Neural cell (in vitro differentiated cells): ENCODE measurements at regions not wholly inside any gene's neighbourhood (a gene's known extent, or its start where the extent isn't known, plus 50 kb on each side); places are given as distances from the start of the nearest gene placed in this dataset.

Experiments used
- H2AFZ ChIP-seq: fragments of 200-600, 300-800 bp; sonication (generic), shearing (Covaris generic); 2 replicates; pipeline ENCODE4 v1.6.0; 2014; ENCODE audit warnings: low read depth, mild to moderate bottlenecking, antibody characterized with exemption, low read length, moderate library complexity
- H3F3A ChIP-seq: fragments of 200-600 bp; shearing (Covaris generic); 2 replicates; pipeline ENCODE4 v1.6.1; 2016; ENCODE audit warnings: mild to moderate bottlenecking, moderate library complexity, mixed read lengths, antibody characterized with exemption, low read length; ENCODE audit not compliant: insufficient read depth, poor library complexity, severe bottlenecking
- H3K27ac ChIP-seq: fragments of 200-600, 300-800 bp; sonication (generic), shearing (Covaris generic); 2 replicates; pipeline ENCODE4 v1.5.1; 2014; ENCODE audit warnings: mild to moderate bottlenecking, low read length, moderate library complexity
- H3K27me3 ChIP-seq: fragments of 300-800, 200-600 bp; sonication (generic), shearing (Covaris generic); 2 replicates; pipeline ENCODE4 v1.6.0; 2014; ENCODE audit warnings: mild to moderate bottlenecking, low read depth, low read length, moderate library complexity; ENCODE audit not compliant: insufficient read depth
- H3K36me3 ChIP-seq: fragments of 300-800, 200-600 bp; sonication (generic), shearing (Covaris generic); 2 replicates; pipeline ENCODE4 v1.5.1; 2014; ENCODE audit warnings: mild to moderate bottlenecking, antibody characterized with exemption, low read length, moderate library complexity; ENCODE audit not compliant: insufficient read depth
- H3K4me2 ChIP-seq: fragments of 300-800, 200-600 bp; sonication (generic), shearing (Covaris generic); 2 replicates; pipeline ENCODE4 v1.6.0; 2014; ENCODE audit warnings: mild to moderate bottlenecking, low read length
- H3K4me3 ChIP-seq: fragments of 300-800, 200-600 bp; sonication (generic), shearing (Covaris generic); 2 replicates; pipeline ENCODE4 v1.5.1; 2014; ENCODE audit warnings: mild to moderate bottlenecking, low read length, moderate library complexity
- H3K79me2 ChIP-seq: fragments of 200-600 bp; shearing (Covaris generic); replicated peaks from 2 replicates; pipeline ENCODE4 v1.6.0; 2014; ENCODE audit warnings: mild to moderate bottlenecking, low read length, moderate library complexity; ENCODE audit not compliant: insufficient read depth
- H3K9ac ChIP-seq: fragments of 300-800, 200-600 bp; sonication (generic), shearing (Covaris generic); 2 replicates; pipeline ENCODE4 v1.6.1; 2016; ENCODE audit warnings: mild to moderate bottlenecking, low read length, mixed read lengths
- H3K9me2 ChIP-seq: fragments of 200-600 bp; shearing (Covaris generic); 2 replicates; pipeline ENCODE4 v1.6.1; 2016; ENCODE audit warnings: mild to moderate bottlenecking, low read length, mixed read lengths; ENCODE audit not compliant: insufficient read depth
- H3K9me3 ChIP-seq: fragments of 200-600, 300-800 bp; sonication (generic), shearing (Covaris generic); 2 replicates; pipeline ENCODE4 v1.6.1; 2016; ENCODE audit warnings: mild to moderate bottlenecking, mixed run types, low read length, moderate library complexity, mixed read lengths
- H4K20me1 ChIP-seq: fragments of 200-600 bp; shearing (Covaris generic); 2 replicates; pipeline ENCODE4 v1.6.1; 2016; ENCODE audit warnings: mild to moderate bottlenecking, mixed run types; ENCODE audit not compliant: insufficient read depth
- EP300 ChIP-seq: fragments of 450-650 bp; conservative IDR thresholded peaks from 2 replicates; pipeline ENCODE4 v1.6.1; 2014; ENCODE audit warnings: antibody characterized with exemption, mild to moderate bottlenecking, moderate library complexity; ENCODE audit not compliant: poor library complexity, severe bottlenecking
- EZH2 ChIP-seq: fragments of 200-600, 300-800 bp; shearing (Covaris generic), sonication (generic); IDR thresholded peaks from 2 replicates; pipeline ENCODE4 v1.6.1; 2014; ENCODE audit warnings: antibody characterized with exemption, low read length, borderline replicate concordance, mild to moderate bottlenecking; ENCODE audit not compliant: insufficient read depth, poor library complexity, severe bottlenecking
- MXI1 ChIP-seq: fragments of 450-650 bp; conservative IDR thresholded peaks from 2 replicates; pipeline ENCODE4 v1.6.1; 2014; ENCODE audit warnings: antibody characterized with exemption, mild to moderate bottlenecking; ENCODE audit not compliant: poor library complexity, severe bottlenecking
- POLR2AphosphoS5 ChIP-seq: IDR thresholded peaks from 2 replicates; pipeline ENCODE4 v1.6.1; 2012
- RAD21 ChIP-seq: fragments of 450-650 bp; conservative IDR thresholded peaks from 2 replicates; pipeline ENCODE4 v1.6.1; 2014; ENCODE audit warnings: antibody characterized with exemption, mild to moderate bottlenecking, moderate library complexity
- SMC3 ChIP-seq: fragments of 450-650 bp; conservative IDR thresholded peaks from 2 replicates; pipeline ENCODE4 v1.6.1; 2014; ENCODE audit warnings: antibody characterized with exemption, mild to moderate bottlenecking, moderate library complexity; ENCODE audit not compliant: poor library complexity
- TAF1 ChIP-seq: IDR thresholded peaks from 2 replicates; pipeline ENCODE4 v1.6.1; 2012; ENCODE audit warnings: low read depth
- TF ChIP-seq, protein P1 (sequence below): fragments of 450-650 bp; IDR thresholded peaks from 2 replicates; pipeline ENCODE4 v1.5.1; 2014; ENCODE audit warnings: antibody characterized with exemption, mild to moderate bottlenecking, moderate library complexity; ENCODE audit not compliant: poor library complexity, severe bottlenecking
- TF ChIP-seq, protein P2 (sequence below): IDR thresholded peaks from 2 replicates; pipeline ENCODE4 v1.6.1; 2012; ENCODE audit warnings: borderline replicate concordance

GRCh38 chr15:67997996-67998395, 56.1 kb upstream of the PIAS1 start:
- H4K20me1 ChIP-seq: no peaks in the 10 kb centered on the region
- no peaks in the 10 kb centered on the region for H3K9me3 ChIP-seq
- H3K27ac ChIP-seq: no peak overlapping the region
- H3F3A ChIP-seq: no peaks in the 10 kb centered on the region
- no peak overlapping the region for H3K9ac ChIP-seq
- no peak overlapping the region for H3K4me2 ChIP-seq
- H3K27me3 ChIP-seq: no peaks in the 10 kb centered on the region
- no peak overlapping the region for H3K4me3 ChIP-seq
- TF ChIP-seq POLR2AphosphoS5 (no peak), EZH2 (no peak), RAD21 (no peak), MXI1 (no peak), SMC3 (no peak), EP300 (no peak), TAF1 (no peak)
- TF ChIP-seq, protein P1, sequence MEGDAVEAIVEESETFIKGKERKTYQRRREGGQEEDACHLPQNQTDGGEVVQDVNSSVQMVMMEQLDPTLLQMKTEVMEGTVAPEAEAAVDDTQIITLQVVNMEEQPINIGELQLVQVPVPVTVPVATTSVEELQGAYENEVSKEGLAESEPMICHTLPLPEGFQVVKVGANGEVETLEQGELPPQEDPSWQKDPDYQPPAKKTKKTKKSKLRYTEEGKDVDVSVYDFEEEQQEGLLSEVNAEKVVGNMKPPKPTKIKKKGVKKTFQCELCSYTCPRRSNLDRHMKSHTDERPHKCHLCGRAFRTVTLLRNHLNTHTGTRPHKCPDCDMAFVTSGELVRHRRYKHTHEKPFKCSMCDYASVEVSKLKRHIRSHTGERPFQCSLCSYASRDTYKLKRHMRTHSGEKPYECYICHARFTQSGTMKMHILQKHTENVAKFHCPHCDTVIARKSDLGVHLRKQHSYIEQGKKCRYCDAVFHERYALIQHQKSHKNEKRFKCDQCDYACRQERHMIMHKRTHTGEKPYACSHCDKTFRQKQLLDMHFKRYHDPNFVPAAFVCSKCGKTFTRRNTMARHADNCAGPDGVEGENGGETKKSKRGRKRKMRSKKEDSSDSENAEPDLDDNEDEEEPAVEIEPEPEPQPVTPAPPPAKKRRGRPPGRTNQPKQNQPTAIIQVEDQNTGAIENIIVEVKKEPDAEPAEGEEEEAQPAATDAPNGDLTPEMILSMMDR: no peak
- TF ChIP-seq, protein P2, sequence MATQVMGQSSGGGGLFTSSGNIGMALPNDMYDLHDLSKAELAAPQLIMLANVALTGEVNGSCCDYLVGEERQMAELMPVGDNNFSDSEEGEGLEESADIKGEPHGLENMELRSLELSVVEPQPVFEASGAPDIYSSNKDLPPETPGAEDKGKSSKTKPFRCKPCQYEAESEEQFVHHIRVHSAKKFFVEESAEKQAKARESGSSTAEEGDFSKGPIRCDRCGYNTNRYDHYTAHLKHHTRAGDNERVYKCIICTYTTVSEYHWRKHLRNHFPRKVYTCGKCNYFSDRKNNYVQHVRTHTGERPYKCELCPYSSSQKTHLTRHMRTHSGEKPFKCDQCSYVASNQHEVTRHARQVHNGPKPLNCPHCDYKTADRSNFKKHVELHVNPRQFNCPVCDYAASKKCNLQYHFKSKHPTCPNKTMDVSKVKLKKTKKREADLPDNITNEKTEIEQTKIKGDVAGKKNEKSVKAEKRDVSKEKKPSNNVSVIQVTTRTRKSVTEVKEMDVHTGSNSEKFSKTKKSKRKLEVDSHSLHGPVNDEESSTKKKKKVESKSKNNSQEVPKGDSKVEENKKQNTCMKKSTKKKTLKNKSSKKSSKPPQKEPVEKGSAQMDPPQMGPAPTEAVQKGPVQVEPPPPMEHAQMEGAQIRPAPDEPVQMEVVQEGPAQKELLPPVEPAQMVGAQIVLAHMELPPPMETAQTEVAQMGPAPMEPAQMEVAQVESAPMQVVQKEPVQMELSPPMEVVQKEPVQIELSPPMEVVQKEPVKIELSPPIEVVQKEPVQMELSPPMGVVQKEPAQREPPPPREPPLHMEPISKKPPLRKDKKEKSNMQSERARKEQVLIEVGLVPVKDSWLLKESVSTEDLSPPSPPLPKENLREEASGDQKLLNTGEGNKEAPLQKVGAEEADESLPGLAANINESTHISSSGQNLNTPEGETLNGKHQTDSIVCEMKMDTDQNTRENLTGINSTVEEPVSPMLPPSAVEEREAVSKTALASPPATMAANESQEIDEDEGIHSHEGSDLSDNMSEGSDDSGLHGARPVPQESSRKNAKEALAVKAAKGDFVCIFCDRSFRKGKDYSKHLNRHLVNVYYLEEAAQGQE: no peak
- H3K79me2 ChIP-seq: no peaks in the 10 kb centered on the region
- H3K36me3 ChIP-seq: no peaks in the 10 kb centered on the region
- no peaks in the 10 kb centered on the region for H3K9me2 ChIP-seq
- H2AFZ ChIP-seq: no peak overlapping the region

GRCh38 chr15:67998599-67999133, 55.4 kb upstream of the PIAS1 start:
- H3K79me2 ChIP-seq: no peaks in the 10 kb centered on the region
- H3K27ac ChIP-seq: no peak overlapping the region
- no peaks in the 10 kb centered on the region for H4K20me1 ChIP-seq
- no peaks in the 10 kb centered on the region for H3K27me3 ChIP-seq
- H3K36me3 ChIP-seq: no peaks in the 10 kb centered on the region
- H3K9me3 ChIP-seq: no peaks in the 10 kb centered on the region
- no peaks in the 10 kb centered on the region for H3K9me2 ChIP-seq
- TF ChIP-seq RAD21: no peak
- TF ChIP-seq, protein P2: no peak
- no peak for TF ChIP-seq SMC3
- TF ChIP-seq EP300: no peak
- no peak for TF ChIP-seq EZH2
- no peak for TF ChIP-seq POLR2AphosphoS5
- no peak for TF ChIP-seq MXI1
- TF ChIP-seq, protein P1: no peak
- TF ChIP-seq TAF1: no peak
- H3K4me2 ChIP-seq: no peak overlapping the region
- no peaks in the 10 kb centered on the region for H3F3A ChIP-seq
- H3K4me3 ChIP-seq: no peak overlapping the region
- no peak overlapping the region for H2AFZ ChIP-seq
- H3K9ac ChIP-seq: no peak overlapping the region
